Embryonic facial prominence (tissue), 1 donor: ENCODE measurements at regions not wholly inside any gene's neighbourhood (a gene's known extent, or its start where the extent isn't known, plus 50 kb on each side); places are given as distances from the start of the nearest gene placed in this dataset.
"Not testable (repeated sequence)": the region's sequence is repeated elsewhere in the genome, so short reads cannot be mapped to it uniquely, and the experiment has no call there.

Source experiments
- DNase-seq: peaks from one replicate; pipeline ENCODE4 v3.0.0-alpha.2; 2016; ENCODE audit errors: extremely low spot score

DNA sequence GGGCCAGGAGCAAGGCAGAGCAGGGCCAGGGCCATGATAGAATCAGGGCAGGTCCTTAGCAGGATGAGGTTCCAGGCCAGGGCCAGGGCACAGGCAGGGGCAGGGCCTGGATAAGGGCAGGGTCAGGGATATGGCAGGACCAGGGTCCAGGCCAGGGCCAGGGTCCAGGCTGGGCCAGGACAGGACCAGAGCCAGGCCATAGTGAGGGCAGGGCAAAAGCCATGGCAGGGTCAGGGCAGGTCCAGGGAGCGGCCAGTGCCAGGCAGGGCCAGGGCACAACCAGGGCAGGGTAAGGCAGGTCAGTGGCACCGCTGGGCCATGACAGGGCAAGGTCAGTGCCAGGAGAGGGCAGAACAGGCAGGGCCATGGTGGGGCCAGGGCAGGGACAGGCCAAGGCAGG, 152.2 kb downstream of the LIPI start:
- DNase-seq, result no peak

DNA sequence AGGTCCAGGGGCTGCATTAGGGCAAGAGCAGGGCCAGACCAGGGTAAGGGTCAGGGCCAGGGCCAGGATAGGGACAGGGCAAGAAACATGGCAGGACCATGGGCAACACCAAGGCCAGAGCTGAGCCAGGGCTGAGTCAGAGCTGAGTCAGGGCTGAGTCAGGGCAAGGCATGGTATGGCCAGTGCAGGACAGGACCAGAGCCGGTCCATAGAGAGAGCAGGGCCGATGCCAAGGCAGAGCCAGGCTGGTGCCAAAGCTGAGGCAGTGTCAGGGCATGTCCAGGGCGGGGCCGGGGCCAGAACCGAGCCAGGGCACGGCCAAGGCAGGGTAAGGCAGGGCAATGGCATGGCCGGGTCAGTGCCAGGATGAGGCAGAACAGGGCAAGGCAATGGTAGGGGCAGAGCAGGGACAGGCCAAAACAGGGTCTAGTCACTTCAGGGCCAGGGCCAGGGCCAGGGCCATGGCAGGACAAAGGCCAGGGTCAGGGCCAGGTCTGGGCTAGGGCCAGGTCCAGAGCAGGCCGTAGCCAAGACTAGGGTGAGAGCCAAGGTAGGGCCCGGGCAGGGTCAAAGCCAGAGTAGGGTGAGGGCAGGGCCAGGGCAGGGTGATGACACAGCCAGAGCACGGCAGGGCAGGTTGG, 152.8 kb downstream of the LIPI start:
- DNase-seq, result not testable (repeated sequence)

DNA sequence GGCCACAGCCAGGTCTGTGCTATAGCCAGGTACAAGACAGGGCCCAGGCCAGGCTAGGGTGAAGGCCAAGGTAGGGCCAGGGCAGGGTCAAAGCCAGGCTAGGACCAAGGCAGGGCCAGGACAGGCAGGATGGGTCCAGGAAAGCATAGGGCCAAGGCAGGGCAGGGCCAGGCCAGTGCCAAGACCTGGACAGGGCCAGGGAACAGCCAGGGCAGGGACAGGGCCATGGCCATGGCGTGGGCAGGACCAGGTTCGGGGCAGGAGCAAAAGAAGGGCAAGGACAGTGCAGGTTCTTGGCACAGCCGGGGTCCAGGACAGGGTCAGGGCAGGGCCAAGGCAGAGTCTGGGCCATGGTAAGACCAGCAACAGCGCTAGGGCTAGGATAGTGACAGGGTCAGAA, 153.4 kb downstream of the LIPI start:
- no peak for DNase-seq

GRCh38 chr21:14056771-14057191, 154.0 kb downstream of the LIPI start:
- no peak for DNase-seq

DNA sequence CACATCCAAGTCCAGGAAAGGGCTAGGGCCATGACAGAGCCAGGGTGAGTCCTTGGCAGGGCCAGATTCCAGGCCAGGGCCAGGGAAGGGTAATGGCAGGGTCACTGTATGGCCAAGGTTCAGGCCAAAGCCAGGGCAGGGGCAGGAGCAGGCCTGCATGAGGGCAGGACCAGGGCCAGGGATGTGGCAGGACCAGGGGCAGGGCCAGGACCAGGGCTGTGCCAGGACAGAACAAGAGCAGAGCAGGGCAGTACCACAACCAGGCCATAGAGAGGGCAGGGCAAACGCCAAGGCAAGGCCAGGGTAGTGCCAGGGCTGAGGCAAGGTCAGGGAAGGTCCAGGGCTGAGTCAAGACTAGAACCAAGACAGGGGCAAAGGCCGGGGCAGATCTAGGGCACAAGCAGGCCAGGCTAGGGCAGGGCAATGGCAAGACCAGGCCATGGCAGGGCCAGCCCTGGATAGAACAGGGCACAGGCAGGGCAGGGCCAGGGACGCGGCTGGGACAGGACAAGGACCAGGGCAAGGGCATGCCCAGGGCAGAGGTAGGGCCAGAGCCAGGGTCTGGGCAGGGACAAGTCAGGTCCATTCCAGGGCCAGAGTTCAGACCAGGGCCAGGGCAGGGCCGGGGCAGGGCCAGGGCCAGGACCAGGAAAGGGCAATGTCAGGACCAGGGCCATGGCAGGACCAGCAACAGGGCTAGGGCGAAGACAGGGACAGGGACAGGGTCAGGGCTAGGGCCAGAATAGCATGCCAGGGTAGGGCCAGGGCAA, 154.8 kb downstream of the LIPI start:
- not testable (repeated sequence) for DNase-seq

GRCh38 chr21:14054682-14055081, 156.1 kb downstream of the LIPI start:
- no peak for DNase-seq

DNA sequence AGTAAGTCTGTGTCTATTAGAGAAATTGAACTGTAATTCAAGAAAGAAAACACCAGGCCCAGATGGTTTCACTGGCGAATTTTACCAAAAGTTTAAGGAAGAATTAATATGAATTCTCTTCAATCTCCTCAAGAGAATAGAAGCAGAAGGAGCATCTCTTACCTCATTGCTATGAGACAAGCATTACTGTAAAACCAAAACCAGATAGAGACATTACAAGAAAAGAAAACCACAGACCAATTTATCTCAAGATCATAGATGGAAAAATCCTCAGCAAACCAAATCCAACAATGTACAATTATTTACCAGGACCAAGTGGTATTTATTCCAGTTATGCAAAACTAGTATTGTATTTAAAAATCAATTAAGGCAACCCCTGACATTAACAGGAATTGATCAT, 160.6 kb downstream of the LIPI start:
- DNase-seq, result no peak

DNA sequence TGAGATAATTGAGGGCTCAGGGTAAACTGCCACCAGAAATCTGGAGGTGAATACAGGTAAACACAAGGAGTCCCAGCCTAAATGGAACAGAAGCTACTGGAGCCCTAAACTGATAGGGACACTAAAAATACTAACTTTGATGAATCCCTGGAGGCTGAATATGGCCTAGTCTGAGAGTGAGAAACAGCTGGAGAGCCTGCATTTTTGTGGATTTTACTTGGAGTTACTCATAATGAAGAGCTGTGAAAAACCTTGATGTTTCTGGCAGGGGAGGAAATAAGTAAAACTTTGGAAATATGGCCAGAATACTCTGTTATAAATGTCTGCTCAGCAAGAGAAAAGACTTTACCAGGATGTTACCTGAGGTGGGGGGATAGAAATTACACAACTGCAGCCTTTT, 164.4 kb downstream of the LIPI start:
- no peak for DNase-seq

DNA sequence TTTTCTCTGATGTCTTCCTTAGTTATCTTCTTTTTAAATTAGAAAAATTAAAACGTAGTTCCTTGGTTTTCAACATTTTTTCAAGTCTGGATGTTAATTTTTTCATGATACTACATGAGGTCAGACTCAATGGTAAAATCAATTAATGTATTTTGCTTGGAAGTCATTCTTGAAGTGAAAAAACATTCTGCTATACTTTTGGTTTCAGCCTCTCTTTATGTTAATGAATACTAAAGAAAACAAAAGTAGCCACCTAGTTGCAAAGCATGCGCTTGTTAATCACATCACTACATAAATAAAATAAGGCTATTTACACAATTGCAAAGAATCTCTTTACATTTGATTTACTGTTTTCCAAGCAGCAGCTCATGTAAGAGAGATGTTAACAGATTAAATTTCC, 170.4 kb downstream of the LIPI start:
- no peak for DNase-seq

DNA sequence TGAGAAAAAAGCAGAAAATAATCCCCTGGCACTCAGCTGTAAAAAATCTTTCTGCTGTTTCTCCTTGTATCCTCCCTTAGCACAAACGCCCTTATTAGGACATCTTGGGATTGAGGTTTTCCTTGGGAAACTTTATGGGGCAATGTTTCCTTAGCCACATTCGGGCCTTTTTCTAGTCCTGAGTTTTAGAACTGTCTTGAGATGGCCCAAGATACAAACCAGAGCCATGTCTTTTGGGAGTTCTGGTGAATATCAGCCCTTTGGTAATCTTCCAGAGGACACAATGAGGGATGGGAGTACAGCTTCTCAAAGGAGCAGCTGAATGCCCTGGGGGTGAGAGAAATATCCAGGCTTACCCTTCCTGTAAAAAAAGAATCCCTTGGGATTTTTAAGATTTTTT, 182.1 kb downstream of the LIPI start:
- DNase-seq, result not testable (repeated sequence)

GRCh38 chr21:14027235-14027869, 183.4 kb downstream of the LIPI start:
- DNase-seq, result peak; percentile 22

DNA sequence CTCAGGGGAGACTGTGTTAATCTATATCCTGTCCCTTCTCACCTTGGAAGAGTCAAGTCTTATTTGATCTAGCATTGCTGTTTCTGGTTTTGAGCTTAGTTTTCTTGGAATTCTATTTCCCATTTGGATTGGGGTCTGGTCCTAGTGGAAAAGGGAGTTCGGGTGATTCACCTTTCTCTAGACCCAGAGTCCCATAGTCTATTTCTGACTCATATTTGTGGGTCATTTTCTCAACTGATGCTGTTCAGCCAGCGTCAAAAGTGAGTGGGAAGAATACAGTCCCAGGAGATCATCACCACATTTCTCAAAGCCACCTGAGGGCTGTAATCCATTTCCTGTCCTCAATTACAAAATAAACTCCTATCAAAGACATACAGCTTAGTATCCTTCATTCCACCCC, 190.6 kb downstream of the LIPI start:
- DNase-seq, result not testable (repeated sequence)

GRCh38 chr21:14015841-14016240, 194.9 kb downstream of the LIPI start:
- DNase-seq, result not testable (repeated sequence)

- DNase-seq, result not testable (repeated sequence)
Measured at GRCh38 chr21:14013623-14014498, 196.9 kb downstream of the LIPI start.

GRCh38 chr21:14013056-14013603, 197.6 kb downstream of the LIPI start:
- DNase-seq, result no peak

GRCh38 chr21:14012409-14012808, 198.3 kb downstream of the LIPI start:
- no peak for DNase-seq

DNA sequence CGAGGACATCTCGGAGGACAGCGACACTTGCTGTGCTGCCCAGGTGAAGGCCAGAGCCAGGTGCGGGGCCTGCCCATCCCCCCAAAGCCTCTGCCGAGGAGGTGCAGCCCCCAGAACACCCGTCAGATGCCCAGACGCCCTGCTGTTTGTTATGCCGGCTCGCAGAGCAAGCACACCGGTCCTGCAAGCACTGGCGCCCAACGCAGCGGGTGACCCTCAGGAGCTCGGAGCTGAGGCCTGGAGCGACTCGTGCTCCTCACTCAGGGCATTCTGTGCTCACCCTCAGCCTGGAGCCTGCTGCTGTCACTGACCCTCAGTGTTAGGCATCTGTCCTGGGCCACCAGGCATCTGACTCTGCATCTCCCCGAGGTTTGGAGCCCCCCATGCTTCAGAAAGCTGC, 199.0 kb downstream of the LIPI start:
- not testable (repeated sequence) for DNase-seq

- not testable (repeated sequence) for DNase-seq
Measured at GRCh38 chr21:14011149-14011548, 199.6 kb downstream of the LIPI start.

DNA sequence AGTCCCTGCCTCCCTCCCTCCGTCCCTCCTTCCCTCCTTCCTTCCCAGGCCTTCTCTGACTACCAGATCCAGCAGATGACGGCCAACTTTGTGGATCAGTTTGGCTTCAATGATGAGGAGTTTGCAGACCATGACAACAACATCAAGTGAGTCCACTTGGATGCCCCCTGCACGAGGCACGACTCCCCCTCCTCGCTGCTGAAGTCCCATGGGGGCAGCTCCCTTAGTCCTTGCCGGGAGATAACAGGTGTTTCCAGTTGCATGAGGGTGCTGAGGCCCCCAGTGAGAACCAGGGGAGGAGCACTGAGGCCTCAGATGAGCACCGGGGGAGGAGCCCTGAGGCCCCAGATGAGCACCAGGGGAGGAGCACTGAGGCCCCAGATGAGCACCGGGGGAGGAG, 200.0 kb downstream of the LIPI start:
- no peak for DNase-seq

- not testable (repeated sequence) for DNase-seq
Measured at GRCh38 chr21:14009990-14010389, 200.8 kb downstream of the LIPI start.

DNA sequence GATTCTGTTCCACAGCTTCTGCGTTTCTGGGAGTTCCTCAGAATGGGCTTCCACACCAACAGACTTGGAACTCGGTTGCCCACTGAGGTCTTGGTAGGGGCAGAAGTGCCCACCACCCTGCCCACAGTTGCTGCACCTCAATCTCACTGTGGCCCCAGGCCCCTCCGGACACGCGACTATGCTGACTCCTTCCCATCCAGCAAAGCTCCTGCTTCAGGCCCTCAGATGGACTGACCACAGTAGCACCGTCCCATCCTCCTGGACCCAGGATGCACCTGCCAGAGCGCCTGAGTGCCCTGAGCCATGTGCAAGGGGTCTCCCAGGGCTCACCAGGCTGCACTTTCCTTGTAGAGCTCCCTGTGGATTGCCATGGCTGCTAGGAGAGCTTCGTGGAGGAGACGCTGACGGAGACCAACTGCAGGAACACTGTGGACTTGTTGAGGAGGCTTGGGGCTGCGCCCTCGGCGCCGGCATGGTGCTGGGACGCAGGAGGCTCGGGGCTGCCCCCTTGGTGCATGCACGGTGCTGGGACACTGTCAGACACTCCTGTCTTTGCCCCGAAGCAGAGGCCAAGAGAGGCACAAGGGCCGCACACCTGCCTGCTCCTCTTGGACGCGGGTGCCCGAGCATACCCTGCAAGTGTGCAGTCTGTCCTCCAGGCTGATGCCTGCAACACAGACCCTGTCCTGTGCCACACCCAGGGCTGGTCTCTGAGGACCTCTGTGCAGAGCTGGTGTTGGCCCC, 201.3 kb downstream of the LIPI start:
- DNase-seq, result not testable (repeated sequence)
